Neural cell (in vitro differentiated cells): ENCODE measurements at regions not wholly inside any gene's neighbourhood (a gene's known extent, or its start where the extent isn't known, plus 50 kb on each side); places are given as distances from the start of the nearest gene placed in this dataset.

ENCODE experiments used
- EP300 ChIP-seq: fragments of 450-650 bp; conservative IDR thresholded peaks from 2 replicates; pipeline ENCODE4 v1.6.1; 2014; ENCODE audit warnings: antibody characterized with exemption, mild to moderate bottlenecking, moderate library complexity; ENCODE audit not compliant: poor library complexity, severe bottlenecking
- POLR2AphosphoS5 ChIP-seq: IDR thresholded peaks from 2 replicates; pipeline ENCODE4 v1.6.1; 2012
- TF ChIP-seq, protein P1 (sequence below): fragments of 450-650 bp; IDR thresholded peaks from 2 replicates; pipeline ENCODE4 v1.5.1; 2014; ENCODE audit warnings: antibody characterized with exemption, mild to moderate bottlenecking, moderate library complexity; ENCODE audit not compliant: poor library complexity, severe bottlenecking
- TF ChIP-seq, protein P2 (sequence below): IDR thresholded peaks from 2 replicates; pipeline ENCODE4 v1.6.1; 2012; ENCODE audit warnings: borderline replicate concordance

DNA sequence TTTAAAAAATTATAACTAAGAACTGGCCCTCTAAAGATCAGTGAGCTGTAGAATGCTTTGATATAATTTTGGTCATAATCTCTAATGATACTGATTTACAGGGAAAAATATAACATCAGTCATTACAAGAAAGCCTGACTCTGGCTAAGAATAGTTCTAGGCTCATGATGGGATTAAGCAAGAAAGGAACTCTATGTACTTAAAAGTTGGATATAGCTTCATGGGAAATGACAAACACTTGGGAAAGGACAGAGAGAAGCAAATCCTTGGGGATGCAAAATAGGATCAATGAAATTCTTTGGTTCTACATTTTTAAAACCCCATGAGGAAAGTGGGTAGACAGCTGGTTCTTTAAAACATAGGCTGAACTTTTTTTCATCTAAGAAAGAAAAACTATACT lies 472.7 kb upstream of the NR2F2 start:
- TF ChIP-seq, protein P1, sequence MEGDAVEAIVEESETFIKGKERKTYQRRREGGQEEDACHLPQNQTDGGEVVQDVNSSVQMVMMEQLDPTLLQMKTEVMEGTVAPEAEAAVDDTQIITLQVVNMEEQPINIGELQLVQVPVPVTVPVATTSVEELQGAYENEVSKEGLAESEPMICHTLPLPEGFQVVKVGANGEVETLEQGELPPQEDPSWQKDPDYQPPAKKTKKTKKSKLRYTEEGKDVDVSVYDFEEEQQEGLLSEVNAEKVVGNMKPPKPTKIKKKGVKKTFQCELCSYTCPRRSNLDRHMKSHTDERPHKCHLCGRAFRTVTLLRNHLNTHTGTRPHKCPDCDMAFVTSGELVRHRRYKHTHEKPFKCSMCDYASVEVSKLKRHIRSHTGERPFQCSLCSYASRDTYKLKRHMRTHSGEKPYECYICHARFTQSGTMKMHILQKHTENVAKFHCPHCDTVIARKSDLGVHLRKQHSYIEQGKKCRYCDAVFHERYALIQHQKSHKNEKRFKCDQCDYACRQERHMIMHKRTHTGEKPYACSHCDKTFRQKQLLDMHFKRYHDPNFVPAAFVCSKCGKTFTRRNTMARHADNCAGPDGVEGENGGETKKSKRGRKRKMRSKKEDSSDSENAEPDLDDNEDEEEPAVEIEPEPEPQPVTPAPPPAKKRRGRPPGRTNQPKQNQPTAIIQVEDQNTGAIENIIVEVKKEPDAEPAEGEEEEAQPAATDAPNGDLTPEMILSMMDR = no peak
- TF ChIP-seq POLR2AphosphoS5 (no peak), EP300 (no peak)
- TF ChIP-seq, protein P2, sequence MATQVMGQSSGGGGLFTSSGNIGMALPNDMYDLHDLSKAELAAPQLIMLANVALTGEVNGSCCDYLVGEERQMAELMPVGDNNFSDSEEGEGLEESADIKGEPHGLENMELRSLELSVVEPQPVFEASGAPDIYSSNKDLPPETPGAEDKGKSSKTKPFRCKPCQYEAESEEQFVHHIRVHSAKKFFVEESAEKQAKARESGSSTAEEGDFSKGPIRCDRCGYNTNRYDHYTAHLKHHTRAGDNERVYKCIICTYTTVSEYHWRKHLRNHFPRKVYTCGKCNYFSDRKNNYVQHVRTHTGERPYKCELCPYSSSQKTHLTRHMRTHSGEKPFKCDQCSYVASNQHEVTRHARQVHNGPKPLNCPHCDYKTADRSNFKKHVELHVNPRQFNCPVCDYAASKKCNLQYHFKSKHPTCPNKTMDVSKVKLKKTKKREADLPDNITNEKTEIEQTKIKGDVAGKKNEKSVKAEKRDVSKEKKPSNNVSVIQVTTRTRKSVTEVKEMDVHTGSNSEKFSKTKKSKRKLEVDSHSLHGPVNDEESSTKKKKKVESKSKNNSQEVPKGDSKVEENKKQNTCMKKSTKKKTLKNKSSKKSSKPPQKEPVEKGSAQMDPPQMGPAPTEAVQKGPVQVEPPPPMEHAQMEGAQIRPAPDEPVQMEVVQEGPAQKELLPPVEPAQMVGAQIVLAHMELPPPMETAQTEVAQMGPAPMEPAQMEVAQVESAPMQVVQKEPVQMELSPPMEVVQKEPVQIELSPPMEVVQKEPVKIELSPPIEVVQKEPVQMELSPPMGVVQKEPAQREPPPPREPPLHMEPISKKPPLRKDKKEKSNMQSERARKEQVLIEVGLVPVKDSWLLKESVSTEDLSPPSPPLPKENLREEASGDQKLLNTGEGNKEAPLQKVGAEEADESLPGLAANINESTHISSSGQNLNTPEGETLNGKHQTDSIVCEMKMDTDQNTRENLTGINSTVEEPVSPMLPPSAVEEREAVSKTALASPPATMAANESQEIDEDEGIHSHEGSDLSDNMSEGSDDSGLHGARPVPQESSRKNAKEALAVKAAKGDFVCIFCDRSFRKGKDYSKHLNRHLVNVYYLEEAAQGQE = no peak
